ENCODE measurements at regions not wholly inside any gene's neighbourhood (a gene's known extent, or its start where the extent isn't known, plus 50 kb on each side); places are given as distances from the start of the nearest gene placed in this dataset.

DNA sequence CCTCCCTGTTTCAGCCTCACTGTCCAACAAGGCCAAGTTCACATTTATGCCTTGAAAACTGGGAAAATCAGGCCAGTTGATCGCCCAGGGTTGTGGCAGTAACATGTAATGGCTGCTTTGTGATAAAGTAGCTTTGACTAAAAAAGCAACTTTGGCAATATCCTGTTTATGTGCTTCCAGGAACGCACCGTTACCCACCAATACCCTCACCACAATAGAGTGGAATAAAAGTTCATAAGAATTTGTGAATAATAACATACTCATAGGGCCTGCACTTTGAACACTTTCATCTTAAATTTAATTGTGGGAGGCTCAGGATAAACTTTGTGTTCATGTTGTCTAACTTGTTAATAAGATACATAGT, 80.7 kb upstream of the MAML3 start:
- 92 to 100% methylated on average over 1 to 3 of the region's 3 CpGs for WGBS, 2 experiments (ENCODE audit: insufficient coverage in 1 of 2, insufficient read length in 1 of 2)
- DNase-seq: no peak
- Histone ChIP-seq H3K9ac (ENCODE audit: extremely low read depth, low read length, poor library complexity, severe bottlenecking) (no peak overlapping the region), H3K4me3 (ENCODE audit: low read length) (no peak overlapping the region), H3K4me1 (ENCODE audit: control insufficient read depth, insufficient read depth, low read length) (peaks cover 39% of the 10 kb centered on the region), H3K27me3 (ENCODE audit: control insufficient read depth, insufficient read depth, low read length, poor library complexity, severe bottlenecking) (no peaks in the 10 kb centered on the region), H3K27ac (ENCODE audit: low read depth, low read length) (no peak overlapping the region), H3K9me3 (ENCODE audit: control insufficient read depth, low read length) (no peaks in the 10 kb centered on the region), H3K36me3 (ENCODE audit: control insufficient read depth, insufficient read depth, low read length) (no peaks in the 10 kb centered on the region)
- Mint-ChIP-seq H3K4me1 (peaks cover 63% of the 10 kb centered on the region), H3K36me3 (ENCODE audit: low read depth) (no peaks in the 10 kb centered on the region), H3K4me3 (no peak overlapping the region), H3K9me3 (no peaks in the 10 kb centered on the region), H3K27ac (no peak overlapping the region), H3K27me3 (ENCODE audit: insufficient read depth) (no peaks in the 10 kb centered on the region)
- TF ChIP-seq, protein P1, sequence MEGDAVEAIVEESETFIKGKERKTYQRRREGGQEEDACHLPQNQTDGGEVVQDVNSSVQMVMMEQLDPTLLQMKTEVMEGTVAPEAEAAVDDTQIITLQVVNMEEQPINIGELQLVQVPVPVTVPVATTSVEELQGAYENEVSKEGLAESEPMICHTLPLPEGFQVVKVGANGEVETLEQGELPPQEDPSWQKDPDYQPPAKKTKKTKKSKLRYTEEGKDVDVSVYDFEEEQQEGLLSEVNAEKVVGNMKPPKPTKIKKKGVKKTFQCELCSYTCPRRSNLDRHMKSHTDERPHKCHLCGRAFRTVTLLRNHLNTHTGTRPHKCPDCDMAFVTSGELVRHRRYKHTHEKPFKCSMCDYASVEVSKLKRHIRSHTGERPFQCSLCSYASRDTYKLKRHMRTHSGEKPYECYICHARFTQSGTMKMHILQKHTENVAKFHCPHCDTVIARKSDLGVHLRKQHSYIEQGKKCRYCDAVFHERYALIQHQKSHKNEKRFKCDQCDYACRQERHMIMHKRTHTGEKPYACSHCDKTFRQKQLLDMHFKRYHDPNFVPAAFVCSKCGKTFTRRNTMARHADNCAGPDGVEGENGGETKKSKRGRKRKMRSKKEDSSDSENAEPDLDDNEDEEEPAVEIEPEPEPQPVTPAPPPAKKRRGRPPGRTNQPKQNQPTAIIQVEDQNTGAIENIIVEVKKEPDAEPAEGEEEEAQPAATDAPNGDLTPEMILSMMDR (conservative IDR thresholded peaks at IDR 0.05): no peak

DNA sequence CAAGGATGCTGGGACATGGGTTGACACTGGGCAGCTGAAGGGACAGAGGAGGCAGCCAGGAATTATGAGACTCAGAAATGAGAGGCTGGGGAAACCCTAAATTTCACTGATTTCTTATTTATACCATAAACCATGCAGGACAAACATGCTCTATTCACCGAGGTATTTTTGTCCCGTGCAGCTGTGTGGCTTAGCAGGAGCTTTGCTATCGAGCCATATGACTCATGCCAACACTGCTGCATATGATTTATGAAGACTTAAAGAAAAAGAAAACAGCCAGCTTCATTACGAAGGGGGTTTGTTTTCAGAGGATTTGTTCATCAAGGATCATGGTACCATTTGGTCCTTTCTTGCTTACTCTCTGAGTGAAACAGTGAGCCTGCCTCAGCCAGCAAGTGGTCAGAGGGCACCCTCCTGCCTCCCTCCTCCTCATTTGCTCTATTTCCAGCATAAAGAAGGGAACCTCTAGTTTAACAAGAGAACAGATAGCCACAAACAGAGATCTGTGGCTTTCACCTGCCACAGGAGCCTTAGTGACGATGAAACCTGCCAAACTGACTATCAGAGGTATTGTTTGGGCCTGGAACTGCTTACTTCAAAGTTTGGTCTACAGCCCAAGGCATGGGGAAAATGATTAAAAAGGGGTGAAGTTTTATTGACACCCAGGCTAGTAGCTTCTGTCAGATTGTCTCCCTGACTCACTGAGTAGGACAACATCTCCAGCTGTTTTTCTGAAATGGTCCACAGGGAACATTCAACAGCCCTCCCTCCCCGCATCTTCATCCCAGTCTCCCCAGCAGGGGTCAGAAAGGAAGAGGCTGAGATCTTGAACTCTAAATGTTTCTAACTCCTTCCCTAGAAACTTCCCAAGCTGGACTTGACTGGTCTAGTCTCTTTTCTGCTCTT, 80.1 kb upstream of the MAML3 start:
- H3K27ac ChIP-seq (ENCODE audit: low read depth, low read length): no peak overlapping the region
- H3K36me3 Mint-ChIP-seq (ENCODE audit: low read depth): no peaks in the 10 kb centered on the region
- 90 to 98% methylated on average over 6 of the region's 6 CpGs for WGBS, 2 experiments (ENCODE audit: insufficient coverage in 1 of 2, insufficient read length in 1 of 2)
- no peaks in the 10 kb centered on the region for H3K27me3 Mint-ChIP-seq (ENCODE audit: insufficient read depth)
- H3K4me1 Mint-ChIP-seq: peaks cover 57% of the 10 kb centered on the region
- H3K4me1 ChIP-seq (ENCODE audit: control insufficient read depth, insufficient read depth, low read length): peaks cover 39% of the 10 kb centered on the region
- no peak overlapping the region for H3K27ac Mint-ChIP-seq
- H3K9me3 Mint-ChIP-seq: no peaks in the 10 kb centered on the region
- no peaks in the 10 kb centered on the region for H3K27me3 ChIP-seq (ENCODE audit: control insufficient read depth, insufficient read depth, low read length, poor library complexity, severe bottlenecking)
- H3K4me3 Mint-ChIP-seq: no peak overlapping the region
- no peaks in the 10 kb centered on the region for H3K9me3 ChIP-seq (ENCODE audit: control insufficient read depth, low read length)
- H3K36me3 ChIP-seq (ENCODE audit: control insufficient read depth, insufficient read depth, low read length): no peaks in the 10 kb centered on the region
- H3K9ac ChIP-seq (ENCODE audit: extremely low read depth, low read length, poor library complexity, severe bottlenecking): no peak overlapping the region
- no peak overlapping the region for H3K4me3 ChIP-seq (ENCODE audit: low read length)
- DNase-seq: peak; percentile 49
- TF ChIP-seq, protein P1 (conservative IDR thresholded peaks at IDR 0.05): peak; percentile 42

DNA sequence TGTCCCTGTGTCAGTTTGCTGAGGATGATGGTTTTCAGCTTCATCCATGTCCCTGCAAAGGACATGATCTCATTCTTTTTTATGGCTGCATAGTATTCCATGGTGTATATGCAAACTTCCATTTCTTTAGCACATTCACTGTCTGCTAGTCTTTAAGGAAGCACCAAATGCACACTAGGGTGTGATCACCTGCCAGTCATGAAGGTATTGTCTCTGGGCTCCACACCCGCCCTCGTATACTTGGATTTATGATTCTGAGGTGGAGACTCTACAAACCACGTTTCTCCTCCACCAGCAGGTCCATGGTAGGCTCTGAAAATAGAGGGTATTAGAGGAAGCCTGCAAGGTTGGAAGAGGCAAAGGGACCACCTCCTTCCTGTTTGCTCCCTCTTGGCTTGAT, 75.9 kb upstream of the MAML3 start:
- Mint-ChIP-seq H3K4me3 (no peak overlapping the region), H3K9me3 (no peaks in the 10 kb centered on the region), H3K27me3 (ENCODE audit: insufficient read depth) (no peaks in the 10 kb centered on the region), H3K27ac (no peak overlapping the region), H3K36me3 (ENCODE audit: low read depth) (no peaks in the 10 kb centered on the region), H3K4me1 (peaks cover 44% of the 10 kb centered on the region)
- Histone ChIP-seq H3K27ac (ENCODE audit: low read depth, low read length) (no peak overlapping the region), H3K27me3 (ENCODE audit: control insufficient read depth, insufficient read depth, low read length, poor library complexity, severe bottlenecking) (no peaks in the 10 kb centered on the region), H3K9me3 (ENCODE audit: control insufficient read depth, low read length) (no peaks in the 10 kb centered on the region), H3K4me3 (ENCODE audit: low read length) (no peak overlapping the region), H3K36me3 (ENCODE audit: control insufficient read depth, insufficient read depth, low read length) (no peaks in the 10 kb centered on the region), H3K9ac (ENCODE audit: extremely low read depth, low read length, poor library complexity, severe bottlenecking) (no peak overlapping the region), H3K4me1 (ENCODE audit: control insufficient read depth, insufficient read depth, low read length) (peaks cover 18% of the 10 kb centered on the region)
- WGBS, 2 experiments (ENCODE audit: insufficient coverage in 1 of 2, insufficient read length in 1 of 2): 95% methylated on average over 3 of the region's 3 CpGs; no CpG with 5 or more reads in 1 of the 2 experiments
- TF ChIP-seq, protein P1 (conservative IDR thresholded peaks at IDR 0.05): no peak
- no peak for DNase-seq
